SKM-1 treated with dmso at 0.1 percent for 144 hours (cell line): ENCODE measurements at regions not wholly inside any gene's neighbourhood (a gene's known extent, or its start where the extent isn't known, plus 50 kb on each side); places are given as distances from the start of the nearest gene placed in this dataset.

Source experiments
- DNase-seq: peaks from one replicate; lab custom pipeline; 2025; ENCODE audit not compliant: unreplicated experiment; lab: John Stamatoyannopoulos, UW

- no peak for DNase-seq
Measured at GRCh38 chr7:46233585-46234329, 312.7 kb upstream of the IGFBP3 start.

GRCh38 chr7:46230990-46231305 lies 309.9 kb upstream of the IGFBP3 start:
- DNase-seq = no peak

- DNase-seq = no peak
Measured at GRCh38 chr7:46230298-46230989, 309.4 kb upstream of the IGFBP3 start.

- DNase-seq = no peak
Measured at GRCh38 chr7:46229409-46229808, 308.3 kb upstream of the IGFBP3 start.

GRCh38 chr7:46226860-46227259 lies 305.8 kb upstream of the IGFBP3 start:
- no peak for DNase-seq

GRCh38 chr7:46224363-46224762 lies 303.3 kb upstream of the IGFBP3 start:
- no peak for DNase-seq

GRCh38 chr7:46220066-46220630 lies 299.1 kb upstream of the IGFBP3 start:
- no peak for DNase-seq

GRCh38 chr7:46218461-46219200 lies 297.6 kb upstream of the IGFBP3 start:
- no peak for DNase-seq

GRCh38 chr7:46215987-46216567 lies 295.0 kb upstream of the IGFBP3 start:
- DNase-seq = no peak

- DNase-seq = no peak
Measured at GRCh38 chr7:46214526-46214925, 293.5 kb upstream of the IGFBP3 start.

GRCh38 chr7:46213154-46213537 lies 292.1 kb upstream of the IGFBP3 start:
- DNase-seq = no peak

- no peak for DNase-seq
Measured at GRCh38 chr7:46212425-46213153, 291.5 kb upstream of the IGFBP3 start.

- DNase-seq = no peak
Measured at GRCh38 chr7:46210467-46210866, 289.4 kb upstream of the IGFBP3 start.

GRCh38 chr7:46209611-46210388 lies 288.7 kb upstream of the IGFBP3 start:
- DNase-seq = no peak

- DNase-seq = no peak
Measured at GRCh38 chr7:46208635-46209525, 287.8 kb upstream of the IGFBP3 start.

GRCh38 chr7:46207931-46208634 lies 287.0 kb upstream of the IGFBP3 start:
- no peak for DNase-seq

- no peak for DNase-seq
Measured at GRCh38 chr7:46206476-46207060, 285.5 kb upstream of the IGFBP3 start.

GRCh38 chr7:46205478-46205877 lies 284.4 kb upstream of the IGFBP3 start:
- no peak for DNase-seq
